HG02759 (cell line): ENCODE measurements at regions not wholly inside any gene's neighbourhood (a gene's known extent, or its start where the extent isn't known, plus 50 kb on each side); places are given as distances from the start of the nearest gene placed in this dataset.

Experiments
- ATAC-seq: cut with Tn5 transposase; IDR thresholded peaks from one replicate; pipeline ENCODE4 v1.9.1; 2021; ENCODE audit warnings: mild to moderate bottlenecking, moderate library complexity; ENCODE audit not compliant: unreplicated experiment

DNA sequence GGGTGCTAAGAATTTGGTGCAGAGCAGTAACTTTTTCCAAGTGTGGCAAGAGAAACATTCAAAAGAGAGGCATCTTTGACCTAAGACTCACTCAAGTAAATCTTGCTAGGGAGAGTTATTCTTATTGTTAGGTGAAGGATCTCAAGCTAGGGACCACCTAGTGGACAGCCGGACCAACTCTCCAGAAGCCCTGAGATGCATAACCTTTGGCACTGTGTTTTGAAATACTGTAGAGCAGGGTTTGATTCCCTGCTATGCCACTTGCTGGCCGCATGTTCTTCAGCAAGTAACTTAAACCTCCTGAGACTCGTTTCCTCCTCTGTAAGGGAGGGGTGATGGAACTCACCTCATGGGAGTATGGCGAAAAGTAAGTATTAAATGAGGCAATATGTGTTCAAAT, 336.1 kb upstream of the ADAMTSL1 start:
- ATAC-seq: no peak

DNA sequence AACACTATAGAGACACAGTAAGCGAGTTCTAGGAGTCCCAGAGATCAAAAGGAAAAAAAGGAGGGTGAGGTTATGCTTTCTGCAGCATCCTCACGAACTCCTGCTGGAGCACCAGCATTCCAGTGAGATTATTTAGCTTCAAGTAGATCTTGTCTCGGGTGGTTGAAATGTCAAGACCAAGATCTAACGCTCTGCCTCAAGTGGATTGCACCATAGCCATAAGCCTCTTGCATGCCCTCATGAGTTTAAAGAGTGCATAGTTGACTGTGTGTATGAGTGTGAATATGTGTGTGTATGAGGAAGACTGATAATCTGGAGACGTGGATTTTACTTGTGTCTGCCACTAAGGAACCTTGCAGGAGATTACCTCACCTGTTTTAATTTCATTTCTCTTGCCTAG, 335.3 kb upstream of the ADAMTSL1 start:
- no peak for ATAC-seq

GRCh38 chr9:18141681-18142080, 332.3 kb upstream of the ADAMTSL1 start:
- ATAC-seq: no peak

GRCh38 chr9:18143073-18143745, 330.7 kb upstream of the ADAMTSL1 start:
- no peak for ATAC-seq

DNA sequence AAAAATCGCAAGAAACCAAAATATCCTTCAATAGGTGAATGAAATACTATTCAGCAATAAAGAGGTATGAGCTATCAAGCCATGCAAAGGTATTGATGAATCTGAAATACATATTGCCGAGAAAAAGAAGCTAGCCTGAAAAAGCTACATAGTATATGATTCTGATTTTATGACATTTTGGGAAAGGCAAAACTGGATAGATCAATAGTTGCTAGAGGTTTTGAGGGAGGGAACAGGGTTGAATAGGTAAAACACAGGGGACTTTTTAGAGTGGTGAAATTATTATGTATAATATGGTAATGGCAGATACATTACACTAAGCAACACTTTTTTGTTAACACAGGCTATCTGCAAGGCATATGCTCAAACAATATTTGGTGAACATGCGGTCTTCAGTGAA, 327.6 kb upstream of the ADAMTSL1 start:
- ATAC-seq: no peak

- no peak for ATAC-seq
These were observed 324.4 kb upstream of the ADAMTSL1 start for GRCh38 chr9:18149471-18150011.

GRCh38 chr9:18154661-18155060, 319.3 kb upstream of the ADAMTSL1 start:
- ATAC-seq: no peak

DNA sequence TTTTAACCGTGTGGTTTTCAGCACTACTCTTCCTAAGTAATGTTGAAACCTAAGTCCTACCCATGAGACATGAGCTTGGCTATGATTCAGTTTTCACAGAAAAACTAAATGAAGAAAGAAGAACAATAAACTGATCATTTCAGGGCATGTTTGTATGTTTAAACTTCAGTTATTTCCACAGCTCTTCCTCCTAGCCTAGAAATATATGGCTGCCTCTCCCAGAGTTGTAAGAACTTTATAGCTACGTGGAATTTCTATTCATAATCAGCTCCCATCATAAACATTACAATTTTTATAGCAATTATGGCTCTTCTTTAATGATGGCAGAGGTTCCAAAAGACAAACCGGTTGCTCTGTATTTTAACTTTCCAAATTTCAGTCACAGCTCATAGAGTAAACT, 314.7 kb upstream of the ADAMTSL1 start:
- no peak for ATAC-seq

DNA sequence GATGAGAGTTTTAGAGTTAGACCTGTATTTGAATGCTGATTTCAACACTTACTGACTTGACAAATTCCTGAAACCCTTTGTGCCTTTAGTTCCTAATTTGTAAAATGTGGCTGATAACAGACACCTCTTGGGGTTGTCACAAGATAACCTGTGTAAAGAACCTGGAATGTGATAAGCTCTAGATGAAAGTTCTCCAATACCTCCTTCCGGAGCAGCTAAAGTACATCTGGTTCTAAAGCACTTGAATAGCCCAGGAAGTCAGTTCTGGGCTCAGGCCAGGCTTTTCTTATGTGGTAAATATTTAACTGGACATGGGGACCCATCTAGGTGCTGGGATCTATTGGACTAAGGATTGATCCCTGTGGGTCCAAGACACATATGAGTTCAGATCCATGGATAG, 310.8 kb upstream of the ADAMTSL1 start:
- ATAC-seq: no peak

- ATAC-seq: no peak
These were observed 306.2 kb upstream of the ADAMTSL1 start for GRCh38 chr9:18167733-18168132.

DNA sequence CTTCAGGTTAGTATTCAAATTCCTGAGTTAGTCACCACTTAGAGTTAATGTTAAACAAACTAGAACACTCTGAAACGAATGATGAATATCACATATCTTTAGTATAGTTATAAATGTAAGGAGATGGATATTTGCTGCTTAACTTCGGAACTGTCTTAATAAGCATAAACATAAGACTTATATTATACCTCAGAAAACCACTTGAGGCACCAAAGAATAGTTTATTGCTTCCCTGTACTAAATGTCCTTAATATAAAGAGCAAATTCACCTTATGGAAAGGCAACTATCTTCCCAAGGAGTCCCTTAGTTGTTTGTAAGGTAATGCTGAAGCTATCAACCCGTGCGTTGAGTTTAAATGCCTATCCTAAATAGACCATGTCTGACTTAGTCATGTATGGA, 300.0 kb upstream of the ADAMTSL1 start:
- ATAC-seq: no peak

- no peak for ATAC-seq
These were observed 291.3 kb upstream of the ADAMTSL1 start for GRCh38 chr9:18182636-18183035.

DNA sequence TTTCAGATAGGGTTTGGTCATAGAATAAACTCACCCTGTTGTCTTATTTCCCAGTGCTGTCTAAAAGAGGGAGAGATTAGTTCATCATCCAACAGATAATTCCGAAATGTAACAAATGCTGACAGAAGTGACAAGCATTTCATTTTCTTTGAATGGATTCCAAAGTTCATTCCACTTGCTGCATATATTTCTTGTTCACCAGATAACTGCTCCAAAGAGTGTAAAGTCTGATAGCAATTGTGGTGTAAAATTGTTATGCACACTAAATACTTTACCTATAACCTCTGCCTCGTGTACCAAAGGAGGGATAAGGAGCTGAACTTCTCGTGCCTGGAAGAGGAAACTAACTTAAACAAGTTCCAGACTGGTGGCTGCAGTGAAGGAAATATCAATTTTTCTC, 290.0 kb upstream of the ADAMTSL1 start:
- no peak for ATAC-seq

- ATAC-seq: no peak
These were observed 289.6 kb upstream of the ADAMTSL1 start for GRCh38 chr9:18184401-18184800.

DNA sequence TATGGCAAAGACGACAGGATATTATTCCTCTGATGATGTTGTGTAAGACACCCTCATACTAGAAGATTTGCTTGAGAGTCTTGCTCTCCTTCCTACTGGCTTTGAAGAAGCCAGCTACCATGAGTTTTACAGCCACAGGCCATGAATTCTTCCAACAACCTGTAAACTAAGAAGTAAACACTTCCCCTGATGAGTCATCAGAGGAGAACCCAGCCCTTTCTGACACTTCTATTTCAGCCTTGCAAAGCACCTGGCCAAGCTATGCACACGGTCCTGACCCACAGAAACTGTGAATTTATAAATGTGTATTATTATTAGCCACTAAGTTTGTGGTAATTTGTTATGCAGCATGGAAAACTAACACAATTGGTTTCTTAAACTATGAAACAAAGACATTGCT, 288.8 kb upstream of the ADAMTSL1 start:
- ATAC-seq: no peak

GRCh38 chr9:18188971-18189370, 285.0 kb upstream of the ADAMTSL1 start:
- ATAC-seq: no peak

DNA sequence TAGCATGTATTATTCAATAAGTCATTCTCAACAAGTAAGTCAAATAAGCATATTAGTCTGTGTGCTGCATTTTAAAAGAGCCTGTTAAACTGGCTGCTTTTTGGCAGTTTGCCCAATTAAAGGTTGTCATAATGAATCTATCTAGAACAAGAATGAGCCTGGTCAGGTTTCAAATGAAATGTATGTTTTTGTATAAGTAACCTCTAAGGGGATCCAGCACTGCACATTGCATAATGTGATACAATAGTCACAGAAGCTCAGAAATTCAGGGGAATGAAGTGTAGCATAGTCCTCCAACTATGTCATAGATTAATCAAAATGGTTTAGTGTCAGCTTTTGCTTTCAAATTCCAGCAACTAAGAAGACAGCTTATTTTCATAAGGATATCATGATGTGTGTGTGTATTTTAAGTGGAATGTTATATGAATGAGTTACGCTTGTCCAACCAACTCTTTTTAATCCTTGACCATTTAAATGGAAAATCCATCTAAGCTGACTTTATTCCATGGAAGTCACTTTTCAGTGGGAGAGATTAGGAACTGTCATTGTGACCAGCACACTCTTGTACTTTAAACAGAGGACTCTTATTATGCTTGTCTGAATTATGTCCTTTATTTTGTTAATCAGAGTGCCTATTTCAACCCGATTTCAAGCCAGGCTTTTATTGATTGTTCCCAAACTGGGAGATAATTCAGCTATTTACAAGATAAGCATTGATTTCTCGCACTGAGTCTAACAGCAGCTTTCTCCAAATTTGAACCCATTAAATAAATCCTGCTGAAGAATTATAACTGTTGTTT, 283.9 kb upstream of the ADAMTSL1 start:
- no peak for ATAC-seq

GRCh38 chr9:18190671-18191374, 283.1 kb upstream of the ADAMTSL1 start:
- no peak for ATAC-seq

DNA sequence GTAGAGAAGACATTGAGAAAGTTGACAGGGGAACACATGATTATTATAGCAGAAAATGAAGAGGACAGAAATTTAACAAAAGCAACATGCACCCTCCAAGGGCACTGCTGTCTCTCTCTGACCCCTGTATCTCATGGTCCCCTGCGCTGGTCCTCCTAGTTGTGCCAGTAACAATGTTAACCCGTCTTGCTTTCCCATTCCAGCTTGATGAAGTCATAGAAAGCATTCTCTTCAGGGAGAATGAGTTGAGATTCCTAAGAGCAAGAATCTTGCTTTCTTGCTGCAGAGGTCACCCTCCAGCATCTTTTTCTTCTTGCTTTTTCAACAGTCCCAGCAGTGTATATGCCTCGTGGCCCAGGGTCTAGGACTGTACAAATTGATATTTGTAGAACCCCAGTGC, 279.6 kb upstream of the ADAMTSL1 start:
- ATAC-seq: no peak

DNA sequence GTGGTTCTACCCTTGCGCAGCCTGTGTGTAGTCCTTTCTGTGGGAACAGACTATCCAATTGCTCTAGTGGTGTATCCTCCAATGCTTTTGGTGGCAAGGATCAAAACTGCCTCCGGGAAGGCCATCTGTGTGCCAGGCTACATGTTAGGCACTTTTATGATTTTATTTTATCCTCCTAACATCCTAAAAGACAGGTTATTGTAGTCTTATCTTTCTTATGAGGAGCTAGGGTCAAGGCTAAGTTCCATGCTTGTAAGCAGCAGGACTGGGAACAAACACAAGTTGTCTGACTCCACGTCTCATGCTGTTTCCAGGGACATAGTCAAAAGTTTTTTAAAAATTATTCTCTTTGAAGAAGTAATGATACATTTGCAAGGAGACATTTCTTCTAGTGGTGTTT, 278.7 kb upstream of the ADAMTSL1 start:
- ATAC-seq: no peak

GRCh38 chr9:18202924-18203323, 271.0 kb upstream of the ADAMTSL1 start:
- ATAC-seq: no peak

GRCh38 chr9:18207735-18208134, 266.2 kb upstream of the ADAMTSL1 start:
- ATAC-seq: no peak
